Breast epithelium (tissue), 4 donors: ENCODE measurements at regions not wholly inside any gene's neighbourhood (a gene's known extent, or its start where the extent isn't known, plus 50 kb on each side); places are given as distances from the start of the nearest gene placed in this dataset.

Source experiments
- DNase-seq, 2 donors: peaks; one replicate each; pipeline ENCODE4 v3.0.0-alpha.2; 2019; ENCODE audit warnings: low spot score in 2 of 2
- H3K27ac ChIP-seq, 2 donors: fragments of 200-600 bp; sonication (generic) in 1 of 2; one replicate each; pipeline ENCODE4 v1.5.1; 2016 to 2019; ENCODE audit warnings: mild to moderate bottlenecking in 1 of 2
- H3K27me3 ChIP-seq, 2 donors: fragments of 200-600 bp; sonication (generic) in 1 of 2; one replicate each; pipeline versions ENCODE4 v1.5.1 to v1.6.0; 2017 to 2019; ENCODE audit warnings: control low read depth in 1 of 2, mild to moderate bottlenecking in 1 of 2
- H3K36me3 ChIP-seq: fragments of 200-600 bp; one replicate; pipeline ENCODE4 v1.5.1; 2019
- H3K4me1 ChIP-seq, 2 donors: fragments of 200-600 bp; sonication (generic); one replicate each; pipeline ENCODE4 v1.5.1; 2016 to 2019; ENCODE audit warnings: control low read depth in 1 of 2
- H3K4me3 ChIP-seq, 3 donors: fragments of 200-600 bp; sonication (generic); 1 replicate in 2 of 3; 2 replicates in 1 of 3; pipeline ENCODE4 v1.5.1; 2016 to 2019; ENCODE audit warnings: mild to moderate bottlenecking in 3 of 3, moderate library complexity in 2 of 3
- H3K9me3 ChIP-seq, 2 donors: fragments of 200-600 bp; sonication (generic) in 1 of 2; one replicate each; pipeline ENCODE4 v1.5.1; 2016 to 2019; ENCODE audit warnings: control low read depth in 1 of 2
- POLR2A ChIP-seq: fragments of 450-650 bp; IDR thresholded peaks from one replicate; pipeline ENCODE4 v1.6.1; 2016; ENCODE audit warnings: antibody characterized with exemption, mild to moderate bottlenecking, moderate library complexity
- POLR2AphosphoS5 ChIP-seq, 3 donors: sonication (generic); formaldehyde crosslinking; IDR thresholded peaks; one replicate each; pipeline ENCODE4 v1.6.1; 2017; ENCODE audit warnings: antibody characterized with exemption in 3 of 3
- intact Hi-C: fragments of 100-400 bp; cut with DNase I; formaldehyde crosslinking; loops from one replicate; pipeline ENCODE4 v1.15.1; 2023; ENCODE audit warnings: low total_unique reads
- TF ChIP-seq, protein P1 (sequence below), 3 donors: fragments of 450-650 bp; IDR thresholded peaks; one replicate each; pipeline ENCODE4 v1.5.1; 2016 to 2017; ENCODE audit warnings: antibody characterized with exemption in 3 of 3, mild to moderate bottlenecking in 3 of 3, moderate library complexity in 3 of 3

DNA sequence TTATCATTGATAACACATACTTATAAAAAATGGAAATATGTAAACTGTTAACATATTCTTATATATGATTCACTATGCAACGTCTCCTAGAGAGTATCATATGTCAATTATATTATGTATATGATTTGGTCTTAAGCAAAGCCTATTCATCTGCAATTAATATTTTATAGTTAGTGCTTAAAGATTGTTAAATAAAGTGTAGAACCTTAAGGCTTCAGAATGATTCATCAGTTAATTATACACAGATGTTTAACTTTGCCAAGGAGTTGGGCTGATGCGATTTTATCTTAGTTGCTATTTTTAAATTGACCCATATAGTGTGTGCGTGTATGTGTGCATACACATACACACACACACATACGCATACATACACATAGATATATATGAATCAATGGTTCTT is 323.1 kb downstream of the RBM43 start:
- intact Hi-C loops, result no loop called here
- no peaks in the 10 kb centered on the region for H3K27me3 ChIP-seq
- no peak overlapping the region for H3K27ac ChIP-seq
- no peak for TF ChIP-seq POLR2AphosphoS5 (IDR thresholded peaks at IDR 0.05)
- TF ChIP-seq, protein P1, sequence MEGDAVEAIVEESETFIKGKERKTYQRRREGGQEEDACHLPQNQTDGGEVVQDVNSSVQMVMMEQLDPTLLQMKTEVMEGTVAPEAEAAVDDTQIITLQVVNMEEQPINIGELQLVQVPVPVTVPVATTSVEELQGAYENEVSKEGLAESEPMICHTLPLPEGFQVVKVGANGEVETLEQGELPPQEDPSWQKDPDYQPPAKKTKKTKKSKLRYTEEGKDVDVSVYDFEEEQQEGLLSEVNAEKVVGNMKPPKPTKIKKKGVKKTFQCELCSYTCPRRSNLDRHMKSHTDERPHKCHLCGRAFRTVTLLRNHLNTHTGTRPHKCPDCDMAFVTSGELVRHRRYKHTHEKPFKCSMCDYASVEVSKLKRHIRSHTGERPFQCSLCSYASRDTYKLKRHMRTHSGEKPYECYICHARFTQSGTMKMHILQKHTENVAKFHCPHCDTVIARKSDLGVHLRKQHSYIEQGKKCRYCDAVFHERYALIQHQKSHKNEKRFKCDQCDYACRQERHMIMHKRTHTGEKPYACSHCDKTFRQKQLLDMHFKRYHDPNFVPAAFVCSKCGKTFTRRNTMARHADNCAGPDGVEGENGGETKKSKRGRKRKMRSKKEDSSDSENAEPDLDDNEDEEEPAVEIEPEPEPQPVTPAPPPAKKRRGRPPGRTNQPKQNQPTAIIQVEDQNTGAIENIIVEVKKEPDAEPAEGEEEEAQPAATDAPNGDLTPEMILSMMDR (IDR thresholded peaks at IDR 0.05), result no peak
- no peak for TF ChIP-seq POLR2A
- no peak for DNase-seq
- no peaks in the 10 kb centered on the region for H3K36me3 ChIP-seq
- H3K4me3 ChIP-seq, result no peak overlapping the region
- H3K4me1 ChIP-seq, result no peaks in the 10 kb centered on the region
- no peaks in the 10 kb centered on the region for H3K9me3 ChIP-seq

DNA sequence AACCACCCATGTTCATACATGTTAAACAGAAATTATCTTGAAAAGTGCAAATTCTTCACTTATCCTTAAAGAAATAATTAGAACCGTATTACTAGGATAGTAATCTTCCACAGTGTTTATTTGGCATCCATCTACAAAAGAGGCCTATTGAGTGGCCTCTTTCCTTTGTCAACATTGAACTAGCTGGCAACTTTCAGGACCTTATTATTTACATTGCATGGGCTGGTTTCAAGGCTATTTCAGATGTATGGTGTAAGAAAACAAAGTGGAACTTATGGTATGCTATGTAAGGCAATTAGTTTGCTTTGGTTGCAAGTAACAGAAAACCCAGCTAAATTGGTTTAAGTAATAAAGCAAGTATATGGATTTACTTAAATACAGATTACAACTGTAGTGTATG is 324.6 kb downstream of the RBM43 start:
- Histone ChIP-seq H3K4me1 (no peaks in the 10 kb centered on the region), H3K9me3 (no peaks in the 10 kb centered on the region), H3K27me3 (no peaks in the 10 kb centered on the region), H3K36me3 (no peaks in the 10 kb centered on the region), H3K27ac (no peak overlapping the region), H3K4me3 (no peak overlapping the region)
- intact Hi-C loops, result no loop called here
- no peak for DNase-seq
- TF ChIP-seq POLR2AphosphoS5 (IDR thresholded peaks at IDR 0.05), result no peak
- no peak for TF ChIP-seq POLR2A
- TF ChIP-seq, protein P1 (IDR thresholded peaks at IDR 0.05), result no peak

DNA sequence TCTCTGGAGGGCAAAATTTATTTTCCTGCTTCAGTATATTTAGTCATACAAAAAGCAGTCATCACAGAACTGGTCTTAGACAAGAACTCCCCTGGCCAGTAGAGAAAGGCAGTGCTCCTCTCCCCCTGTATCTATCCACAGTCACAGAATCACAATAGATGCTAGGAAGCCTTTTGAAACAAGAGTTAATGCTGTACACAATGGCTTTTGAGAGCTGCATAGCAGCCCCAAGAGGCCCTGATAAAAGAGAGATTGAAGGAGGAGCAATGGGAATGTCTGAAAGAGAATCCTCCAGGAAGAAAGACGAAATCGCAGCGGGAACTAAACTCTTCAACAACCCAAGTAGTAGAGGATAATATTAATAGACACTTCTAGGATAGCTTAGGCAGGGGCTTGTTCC is 330.2 kb downstream of the RBM43 start:
- Histone ChIP-seq H3K4me1 (no peaks in the 10 kb centered on the region), H3K9me3 (no peaks in the 10 kb centered on the region), H3K36me3 (no peaks in the 10 kb centered on the region), H3K4me3 (no peak overlapping the region), H3K27me3 (no peaks in the 10 kb centered on the region), H3K27ac (no peak overlapping the region)
- DNase-seq, result no peak
- TF ChIP-seq POLR2AphosphoS5 (IDR thresholded peaks at IDR 0.05) (no peak), POLR2A (no peak)
- TF ChIP-seq, protein P1 (IDR thresholded peaks at IDR 0.05), result no peak
- intact Hi-C loops, result no loop called here

DNA sequence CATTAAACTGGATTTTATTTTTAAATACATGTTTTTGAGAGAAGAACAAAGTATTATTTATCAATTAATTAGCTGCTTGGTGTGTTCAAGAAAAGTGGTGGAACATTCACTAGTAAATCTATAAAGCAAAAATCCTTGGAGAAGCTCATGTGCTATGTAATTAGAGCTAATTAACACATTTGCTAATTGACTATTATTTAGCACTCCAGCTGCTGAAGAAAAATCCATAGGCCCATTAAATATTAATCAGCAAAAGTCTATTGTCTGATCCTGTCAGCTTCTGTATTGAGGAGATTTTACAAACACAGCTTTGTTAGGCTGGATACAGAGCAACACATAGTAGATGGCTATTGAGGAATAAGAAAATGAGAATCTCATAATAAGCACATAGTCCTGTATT is 336.1 kb downstream of the RBM43 start:
- DNase-seq, result no peak
- Histone ChIP-seq H3K27ac (no peak overlapping the region), H3K4me1 (no peaks in the 10 kb centered on the region), H3K27me3 (no peaks in the 10 kb centered on the region), H3K9me3 (no peaks in the 10 kb centered on the region), H3K36me3 (no peaks in the 10 kb centered on the region), H3K4me3 (no peak overlapping the region)
- TF ChIP-seq POLR2AphosphoS5 (IDR thresholded peaks at IDR 0.05) (no peak), POLR2A (no peak)
- TF ChIP-seq, protein P1 (IDR thresholded peaks at IDR 0.05), result no peak
- intact Hi-C loops, result no loop called here

DNA sequence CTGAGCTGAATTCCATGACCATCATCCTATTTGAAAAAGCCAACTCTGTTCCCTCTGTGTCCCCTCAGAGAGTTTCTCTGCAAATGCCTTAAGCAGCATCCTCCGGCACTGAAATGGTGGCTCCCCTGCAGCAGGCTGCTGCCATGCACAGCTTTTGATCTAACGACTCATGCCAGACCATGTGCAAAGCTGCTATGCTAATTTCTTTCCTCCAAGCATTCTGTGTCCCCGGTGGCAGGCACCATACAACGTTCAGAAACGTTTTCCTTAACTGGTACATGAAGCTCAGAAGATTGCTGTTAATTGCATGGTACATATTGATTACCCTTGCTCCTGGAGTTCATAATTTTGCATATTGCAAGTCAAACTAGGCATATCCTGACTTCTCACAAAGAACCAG is 336.8 kb downstream of the RBM43 start:
- Histone ChIP-seq H3K4me1 (no peaks in the 10 kb centered on the region), H3K4me3 (no peak overlapping the region), H3K36me3 (no peaks in the 10 kb centered on the region), H3K9me3 (no peaks in the 10 kb centered on the region), H3K27ac (no peak overlapping the region), H3K27me3 (no peaks in the 10 kb centered on the region)
- intact Hi-C loops, result no loop called here
- DNase-seq, result no peak
- no peak for TF ChIP-seq POLR2A
- TF ChIP-seq, protein P1 (IDR thresholded peaks at IDR 0.05), result no peak
- TF ChIP-seq POLR2AphosphoS5 (IDR thresholded peaks at IDR 0.05), result no peak
